ENCODE measurements at regions not wholly inside any gene's neighbourhood (a gene's known extent, or its start where the extent isn't known, plus 50 kb on each side); places are given as distances from the start of the nearest gene placed in this dataset.

DNA sequence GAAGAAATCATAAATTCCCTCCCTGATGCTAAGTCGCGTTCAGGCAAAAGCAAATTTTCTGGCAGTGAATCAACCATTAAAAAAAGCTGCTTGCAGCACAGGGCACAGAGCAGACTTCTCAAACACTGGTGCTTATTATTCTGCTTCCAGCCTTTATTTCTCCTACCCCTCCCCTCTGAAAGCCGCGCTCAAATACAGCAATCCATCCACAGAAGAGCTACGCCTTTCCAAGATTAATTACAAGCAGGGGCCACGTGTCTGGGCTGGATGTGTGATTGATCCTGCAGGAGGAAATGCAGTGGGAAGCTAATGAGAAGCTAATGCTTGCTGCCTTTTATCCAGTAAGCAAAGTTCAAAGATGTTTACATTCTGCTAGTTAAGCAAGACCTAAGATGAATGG is 134.9 kb upstream of the TOPAZ1 start:
- Histone ChIP-seq H3K27ac (replicated peaks) (no peak overlapping the region), H3K27me3 (ENCODE audit: insufficient read depth, poor library complexity, severe bottlenecking) (peaks cover 5% of the 10 kb centered on the region), H3K4me3 (replicated peaks; ENCODE audit: insufficient read depth, low read length) (no peak overlapping the region)
- DNase-seq (ENCODE audit: low read depth in 1 of 2, low spot score in 1 of 2), result no peak
- TF ChIP-seq, protein P1, sequence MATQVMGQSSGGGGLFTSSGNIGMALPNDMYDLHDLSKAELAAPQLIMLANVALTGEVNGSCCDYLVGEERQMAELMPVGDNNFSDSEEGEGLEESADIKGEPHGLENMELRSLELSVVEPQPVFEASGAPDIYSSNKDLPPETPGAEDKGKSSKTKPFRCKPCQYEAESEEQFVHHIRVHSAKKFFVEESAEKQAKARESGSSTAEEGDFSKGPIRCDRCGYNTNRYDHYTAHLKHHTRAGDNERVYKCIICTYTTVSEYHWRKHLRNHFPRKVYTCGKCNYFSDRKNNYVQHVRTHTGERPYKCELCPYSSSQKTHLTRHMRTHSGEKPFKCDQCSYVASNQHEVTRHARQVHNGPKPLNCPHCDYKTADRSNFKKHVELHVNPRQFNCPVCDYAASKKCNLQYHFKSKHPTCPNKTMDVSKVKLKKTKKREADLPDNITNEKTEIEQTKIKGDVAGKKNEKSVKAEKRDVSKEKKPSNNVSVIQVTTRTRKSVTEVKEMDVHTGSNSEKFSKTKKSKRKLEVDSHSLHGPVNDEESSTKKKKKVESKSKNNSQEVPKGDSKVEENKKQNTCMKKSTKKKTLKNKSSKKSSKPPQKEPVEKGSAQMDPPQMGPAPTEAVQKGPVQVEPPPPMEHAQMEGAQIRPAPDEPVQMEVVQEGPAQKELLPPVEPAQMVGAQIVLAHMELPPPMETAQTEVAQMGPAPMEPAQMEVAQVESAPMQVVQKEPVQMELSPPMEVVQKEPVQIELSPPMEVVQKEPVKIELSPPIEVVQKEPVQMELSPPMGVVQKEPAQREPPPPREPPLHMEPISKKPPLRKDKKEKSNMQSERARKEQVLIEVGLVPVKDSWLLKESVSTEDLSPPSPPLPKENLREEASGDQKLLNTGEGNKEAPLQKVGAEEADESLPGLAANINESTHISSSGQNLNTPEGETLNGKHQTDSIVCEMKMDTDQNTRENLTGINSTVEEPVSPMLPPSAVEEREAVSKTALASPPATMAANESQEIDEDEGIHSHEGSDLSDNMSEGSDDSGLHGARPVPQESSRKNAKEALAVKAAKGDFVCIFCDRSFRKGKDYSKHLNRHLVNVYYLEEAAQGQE (IDR thresholded peaks at IDR 0.05; ENCODE audit: insufficient replicate concordance, low read depth), result no peak
- no peak for TF ChIP-seq POLR2AphosphoS5 (IDR thresholded peaks at IDR 0.05; ENCODE audit: low read depth)
- no peak for TF ChIP-seq GABPA (IDR thresholded peaks at IDR 0.05; ENCODE audit: low read depth)
- no peak for TF ChIP-seq SPI1 (IDR thresholded peaks at IDR 0.05; ENCODE audit: borderline replicate concordance, low read depth)
- TF ChIP-seq, protein P2, sequence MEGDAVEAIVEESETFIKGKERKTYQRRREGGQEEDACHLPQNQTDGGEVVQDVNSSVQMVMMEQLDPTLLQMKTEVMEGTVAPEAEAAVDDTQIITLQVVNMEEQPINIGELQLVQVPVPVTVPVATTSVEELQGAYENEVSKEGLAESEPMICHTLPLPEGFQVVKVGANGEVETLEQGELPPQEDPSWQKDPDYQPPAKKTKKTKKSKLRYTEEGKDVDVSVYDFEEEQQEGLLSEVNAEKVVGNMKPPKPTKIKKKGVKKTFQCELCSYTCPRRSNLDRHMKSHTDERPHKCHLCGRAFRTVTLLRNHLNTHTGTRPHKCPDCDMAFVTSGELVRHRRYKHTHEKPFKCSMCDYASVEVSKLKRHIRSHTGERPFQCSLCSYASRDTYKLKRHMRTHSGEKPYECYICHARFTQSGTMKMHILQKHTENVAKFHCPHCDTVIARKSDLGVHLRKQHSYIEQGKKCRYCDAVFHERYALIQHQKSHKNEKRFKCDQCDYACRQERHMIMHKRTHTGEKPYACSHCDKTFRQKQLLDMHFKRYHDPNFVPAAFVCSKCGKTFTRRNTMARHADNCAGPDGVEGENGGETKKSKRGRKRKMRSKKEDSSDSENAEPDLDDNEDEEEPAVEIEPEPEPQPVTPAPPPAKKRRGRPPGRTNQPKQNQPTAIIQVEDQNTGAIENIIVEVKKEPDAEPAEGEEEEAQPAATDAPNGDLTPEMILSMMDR (IDR thresholded peaks at IDR 0.05; ENCODE audit: insufficient read depth, low read length), result no peak

DNA sequence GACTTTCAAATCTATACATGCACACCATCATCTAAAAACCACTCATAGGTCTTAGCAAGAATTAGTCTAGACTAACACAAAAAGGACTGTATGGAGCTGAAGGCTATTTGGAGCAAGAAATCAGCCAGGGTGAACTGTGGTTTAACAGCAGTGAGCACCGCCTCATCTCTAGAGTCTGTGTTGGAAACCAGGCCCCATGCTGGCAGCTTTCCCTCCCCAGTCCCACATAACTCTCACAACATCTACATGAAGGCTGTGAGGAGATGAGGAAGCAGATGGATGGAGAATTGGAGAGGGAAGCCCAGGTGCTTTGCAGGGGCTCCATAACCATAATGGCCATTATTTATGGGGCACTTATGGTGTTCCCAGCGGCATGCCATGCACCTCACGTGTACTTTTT is 133.2 kb upstream of the TOPAZ1 start:
- H3K27me3 ChIP-seq (ENCODE audit: insufficient read depth, poor library complexity, severe bottlenecking), result no peaks in the 10 kb centered on the region
- no peak for DNase-seq (ENCODE audit: low read depth in 1 of 2, low spot score in 1 of 2)
- no peak overlapping the region for H3K4me3 ChIP-seq (replicated peaks; ENCODE audit: insufficient read depth, low read length)
- TF ChIP-seq, protein P1 (IDR thresholded peaks at IDR 0.05; ENCODE audit: insufficient replicate concordance, low read depth), result no peak
- no peak for TF ChIP-seq SPI1 (IDR thresholded peaks at IDR 0.05; ENCODE audit: borderline replicate concordance, low read depth)
- TF ChIP-seq GABPA (IDR thresholded peaks at IDR 0.05; ENCODE audit: low read depth), result no peak
- TF ChIP-seq, protein P2 (IDR thresholded peaks at IDR 0.05; ENCODE audit: insufficient read depth, low read length), result no peak
- TF ChIP-seq POLR2AphosphoS5 (IDR thresholded peaks at IDR 0.05; ENCODE audit: low read depth), result no peak
- H3K27ac ChIP-seq (replicated peaks), result no peak overlapping the region

DNA sequence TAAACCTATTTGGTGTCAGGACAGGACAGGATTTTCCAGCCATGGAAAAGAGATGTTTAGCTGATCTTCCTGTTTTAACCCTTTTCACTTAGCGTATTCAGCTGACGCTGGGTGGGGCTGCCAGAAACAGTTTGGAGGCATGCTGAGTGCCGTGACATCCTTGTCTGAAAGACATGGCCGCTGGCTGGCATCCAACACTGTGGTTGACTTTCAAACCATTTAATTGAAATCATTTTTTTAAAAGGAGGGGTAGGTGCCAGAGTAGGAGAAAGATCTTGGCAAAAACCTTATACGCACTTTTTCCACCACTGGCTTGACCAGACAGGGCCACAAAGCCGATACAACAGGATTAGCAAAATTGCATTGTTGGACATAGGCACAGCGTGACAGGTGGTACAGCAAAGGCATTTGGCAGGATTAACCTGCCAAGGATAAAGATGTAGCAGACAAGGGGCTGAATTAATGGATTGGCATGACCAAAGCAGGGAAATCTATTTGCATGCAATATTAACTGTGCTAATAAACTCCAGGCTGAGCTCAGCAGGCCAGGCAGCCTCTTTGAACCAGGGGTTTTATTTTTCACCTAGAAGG is 131.8 kb upstream of the TOPAZ1 start:
- no peak for TF ChIP-seq POLR2AphosphoS5 (IDR thresholded peaks at IDR 0.05; ENCODE audit: low read depth)
- TF ChIP-seq, protein P2 (IDR thresholded peaks at IDR 0.05; ENCODE audit: insufficient read depth, low read length), result no peak
- TF ChIP-seq GABPA (IDR thresholded peaks at IDR 0.05; ENCODE audit: low read depth), result no peak
- TF ChIP-seq SPI1 (IDR thresholded peaks at IDR 0.05; ENCODE audit: borderline replicate concordance, low read depth), result no peak
- TF ChIP-seq, protein P1 (IDR thresholded peaks at IDR 0.05; ENCODE audit: insufficient replicate concordance, low read depth), result no peak
- Histone ChIP-seq H3K27ac (replicated peaks) (no peak overlapping the region), H3K4me3 (replicated peaks; ENCODE audit: insufficient read depth, low read length) (no peak overlapping the region), H3K27me3 (ENCODE audit: insufficient read depth, poor library complexity, severe bottlenecking) (no peaks in the 10 kb centered on the region)
- no peak for DNase-seq (ENCODE audit: low read depth in 1 of 2, low spot score in 1 of 2)

Measured in HL-60 (cell line).